IgD-negative memory B cell (primary cell): ENCODE measurements at regions not wholly inside any gene's neighbourhood (a gene's known extent, or its start where the extent isn't known, plus 50 kb on each side); places are given as distances from the start of the nearest gene placed in this dataset.

Source experiments
- H3K27ac Mint-ChIP-seq, 3 donors: one replicate each; pipeline ENCODE4 v1.8.0; 2020 to 2022; ENCODE audit warnings: mild to moderate bottlenecking in 3 of 3, mixed read lengths in 3 of 3, moderate library complexity in 1 of 3
- H3K27me3 Mint-ChIP-seq: one replicate; pipeline ENCODE4 v1.8.0; 2021; ENCODE audit warnings: mixed read lengths
- H3K36me3 Mint-ChIP-seq: one replicate; pipeline ENCODE4 v1.8.0; 2020; ENCODE audit warnings: mild to moderate bottlenecking, mixed read lengths
- H3K4me1 Mint-ChIP-seq, 3 donors: one replicate each; pipeline ENCODE4 v1.8.0; 2020 to 2022; ENCODE audit warnings: mixed read lengths in 3 of 3, mild to moderate bottlenecking in 1 of 3
- H3K4me3 Mint-ChIP-seq, 4 donors: one replicate each; pipeline ENCODE4 v1.8.0; 2020 to 2022; ENCODE audit warnings: mild to moderate bottlenecking in 4 of 4, mixed read lengths in 4 of 4, moderate library complexity in 3 of 4
- H3K9me3 Mint-ChIP-seq, 3 donors: one replicate each; pipeline ENCODE4 v1.8.0; 2020 to 2021; ENCODE audit warnings: mixed read lengths in 3 of 3, mild to moderate bottlenecking in 1 of 3

DNA sequence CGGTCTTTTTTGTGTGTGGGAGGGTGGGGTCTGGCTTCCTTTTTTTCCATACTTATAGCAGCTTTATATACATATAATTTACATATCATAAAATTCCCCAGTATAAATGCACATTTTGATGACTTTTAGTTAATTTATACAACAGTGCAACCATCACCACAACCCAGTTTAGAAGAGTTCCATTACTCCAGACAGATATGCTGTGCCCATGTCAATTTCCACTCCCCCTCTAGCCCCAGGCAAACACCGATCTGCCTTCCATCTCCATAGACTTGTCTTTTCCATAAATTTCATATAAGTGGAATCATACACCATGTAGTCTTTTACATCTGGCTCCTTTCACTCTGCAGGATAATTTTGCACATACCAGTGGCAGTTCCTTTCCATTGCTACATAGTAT is 139.2 kb upstream of the SYT6 start:
- Mint-ChIP-seq H3K4me1 (no peaks in the 10 kb centered on the region), H3K27ac (no peak overlapping the region), H3K36me3 (peaks cover 3% of the 10 kb centered on the region), H3K27me3 (peaks cover 5% of the 10 kb centered on the region), H3K4me3 (no peak overlapping the region), H3K9me3 (no peaks in the 10 kb centered on the region)

DNA sequence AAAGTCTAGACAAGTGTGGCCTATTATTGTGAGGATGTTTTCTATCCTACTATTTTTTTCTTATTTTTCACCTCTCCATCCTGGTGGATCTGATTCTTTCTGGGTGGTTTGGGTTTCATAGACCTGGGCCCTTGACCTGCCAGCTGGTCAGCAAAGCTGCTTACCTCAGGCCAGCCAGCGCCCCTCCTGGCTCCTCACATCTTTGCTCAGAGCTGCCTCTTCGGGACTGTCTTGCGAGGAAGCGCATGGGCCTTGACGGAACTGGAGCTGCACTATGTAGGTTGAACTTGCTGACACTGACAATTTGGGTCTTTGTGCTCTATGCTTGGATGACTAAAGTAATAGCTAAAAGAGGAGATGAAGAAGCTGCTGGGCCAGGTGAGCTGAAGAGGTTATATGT is 138.5 kb upstream of the SYT6 start:
- H3K36me3 Mint-ChIP-seq: peaks cover 3% of the 10 kb centered on the region
- H3K4me3 Mint-ChIP-seq: no peak overlapping the region
- no peaks in the 10 kb centered on the region for H3K4me1 Mint-ChIP-seq
- H3K27me3 Mint-ChIP-seq: peaks cover 3% of the 10 kb centered on the region
- no peaks in the 10 kb centered on the region for H3K9me3 Mint-ChIP-seq
- H3K27ac Mint-ChIP-seq: no peak overlapping the region

DNA sequence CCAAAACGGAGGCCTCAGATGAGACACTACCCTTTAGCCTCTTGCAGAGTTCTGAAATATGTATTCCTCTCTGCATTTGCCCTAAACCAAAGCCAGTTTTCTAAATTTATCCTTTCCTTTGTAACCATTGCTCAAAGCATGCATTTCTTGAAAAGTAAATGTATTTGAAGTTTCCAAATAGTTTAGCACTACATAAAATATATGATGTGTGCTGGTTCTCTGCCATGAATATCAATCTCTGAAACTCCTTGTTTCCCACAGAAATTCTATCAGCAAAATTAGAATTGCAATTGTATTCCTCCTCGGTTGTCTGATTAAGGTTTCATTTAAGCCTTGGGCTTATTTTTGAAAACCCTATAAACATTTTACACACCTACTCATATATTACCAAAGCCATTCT is 137.1 kb upstream of the SYT6 start:
- no peak overlapping the region for H3K4me3 Mint-ChIP-seq
- peaks cover 3% of the 10 kb centered on the region for H3K27me3 Mint-ChIP-seq
- H3K9me3 Mint-ChIP-seq: no peaks in the 10 kb centered on the region
- peak overlapping the region in 1 of 3 donors; percentile 33 for H3K27ac Mint-ChIP-seq
- H3K4me1 Mint-ChIP-seq: no peaks in the 10 kb centered on the region
- peaks cover 3% of the 10 kb centered on the region for H3K36me3 Mint-ChIP-seq

DNA sequence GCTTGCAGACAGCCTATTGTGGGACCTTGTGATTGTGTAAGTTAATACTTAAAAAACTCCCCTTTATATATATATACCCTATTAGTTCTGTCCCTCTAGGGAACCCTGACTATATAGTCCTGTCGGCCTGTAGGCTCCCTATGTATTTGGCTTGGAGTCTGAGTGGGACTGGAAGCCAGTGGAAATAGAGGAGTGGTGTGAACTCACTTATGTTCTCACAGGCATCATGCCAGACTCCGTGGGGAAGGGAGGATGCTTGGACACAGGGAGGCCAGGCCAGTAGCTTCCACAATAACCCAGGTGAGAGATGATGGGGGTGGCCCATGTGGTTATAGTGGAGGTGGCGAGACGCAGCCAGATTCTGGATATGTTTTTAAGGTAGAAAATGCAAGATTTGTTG is 136.7 kb upstream of the SYT6 start:
- no peaks in the 10 kb centered on the region for H3K9me3 Mint-ChIP-seq
- H3K27me3 Mint-ChIP-seq: peaks cover 3% of the 10 kb centered on the region
- peak overlapping the region in 1 of 4 donors; percentile 25 for H3K4me3 Mint-ChIP-seq
- H3K27ac Mint-ChIP-seq: peak overlapping the region in 1 of 3 donors; percentile 33
- no peaks in the 10 kb centered on the region for H3K4me1 Mint-ChIP-seq
- peaks cover 3% of the 10 kb centered on the region for H3K36me3 Mint-ChIP-seq

DNA sequence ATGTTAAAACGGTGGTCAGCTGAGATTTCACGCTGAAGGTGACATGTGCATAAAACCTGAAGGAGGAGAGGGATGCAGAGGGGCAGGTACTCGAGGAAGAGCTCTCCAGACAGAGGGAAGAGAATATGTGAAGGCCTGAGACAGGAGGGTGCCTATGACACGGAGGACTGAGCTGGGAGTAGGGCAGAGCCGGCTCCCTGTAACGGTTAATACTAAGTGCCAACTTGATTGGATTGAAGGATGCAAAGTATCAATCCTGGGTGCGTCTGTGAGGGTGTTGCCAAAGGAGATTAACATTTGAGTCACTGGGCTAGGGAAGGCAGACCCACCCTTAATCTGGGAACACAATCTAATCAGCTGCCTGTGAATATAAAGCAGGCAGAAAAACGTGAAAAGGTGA is 136.2 kb upstream of the SYT6 start:
- Mint-ChIP-seq H3K4me3 (no peak overlapping the region), H3K27me3 (no peaks in the 10 kb centered on the region), H3K9me3 (no peaks in the 10 kb centered on the region), H3K36me3 (peaks cover 3% of the 10 kb centered on the region), H3K4me1 (no peaks in the 10 kb centered on the region), H3K27ac (no peak overlapping the region)

DNA sequence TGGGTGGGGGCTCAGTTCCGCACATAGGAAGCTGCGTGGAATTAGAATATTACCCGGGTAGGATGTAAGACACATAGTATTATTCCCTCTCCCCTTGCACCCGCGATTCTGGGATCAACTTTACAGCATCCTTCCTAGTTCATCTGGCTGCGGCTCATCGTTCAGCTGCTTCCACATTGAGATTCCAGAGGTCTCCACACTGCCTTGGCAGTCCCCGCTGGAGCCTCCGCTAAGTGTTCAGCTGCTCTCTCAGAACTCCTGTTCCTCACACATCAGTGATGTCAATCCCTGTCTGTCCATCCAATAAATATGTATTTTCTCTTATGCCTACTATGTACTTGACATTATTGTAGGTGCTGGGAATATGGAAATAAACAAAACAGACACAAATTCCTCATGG is 135.6 kb upstream of the SYT6 start:
- Mint-ChIP-seq H3K27me3 (no peaks in the 10 kb centered on the region), H3K9me3 (no peaks in the 10 kb centered on the region), H3K4me3 (no peak overlapping the region), H3K4me1 (no peaks in the 10 kb centered on the region), H3K36me3 (peaks cover 3% of the 10 kb centered on the region), H3K27ac (no peak overlapping the region)

DNA sequence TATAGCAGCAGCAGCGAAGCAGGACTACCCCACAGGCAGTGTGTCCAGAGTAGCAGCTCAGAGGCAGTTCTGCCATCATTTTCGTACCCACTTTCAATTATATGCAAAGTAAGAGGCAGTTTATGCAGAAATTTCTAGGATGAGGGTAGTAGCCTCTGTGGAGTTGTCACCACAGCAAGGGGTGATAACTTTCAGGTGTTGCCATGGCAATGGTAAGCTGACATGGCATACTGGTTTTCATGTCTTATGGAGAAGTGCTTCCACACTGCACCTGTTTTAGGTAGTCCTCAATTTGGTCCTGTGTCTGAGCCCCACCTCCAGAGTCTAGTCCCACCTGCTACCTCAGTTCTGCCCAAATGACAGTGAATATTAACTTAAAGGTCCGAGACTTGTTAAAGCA is 133.3 kb upstream of the SYT6 start:
- no peaks in the 10 kb centered on the region for H3K4me1 Mint-ChIP-seq
- no peak overlapping the region for H3K27ac Mint-ChIP-seq
- H3K36me3 Mint-ChIP-seq: no peaks in the 10 kb centered on the region
- no peaks in the 10 kb centered on the region for H3K27me3 Mint-ChIP-seq
- no peak overlapping the region for H3K4me3 Mint-ChIP-seq
- H3K9me3 Mint-ChIP-seq: no peaks in the 10 kb centered on the region

DNA sequence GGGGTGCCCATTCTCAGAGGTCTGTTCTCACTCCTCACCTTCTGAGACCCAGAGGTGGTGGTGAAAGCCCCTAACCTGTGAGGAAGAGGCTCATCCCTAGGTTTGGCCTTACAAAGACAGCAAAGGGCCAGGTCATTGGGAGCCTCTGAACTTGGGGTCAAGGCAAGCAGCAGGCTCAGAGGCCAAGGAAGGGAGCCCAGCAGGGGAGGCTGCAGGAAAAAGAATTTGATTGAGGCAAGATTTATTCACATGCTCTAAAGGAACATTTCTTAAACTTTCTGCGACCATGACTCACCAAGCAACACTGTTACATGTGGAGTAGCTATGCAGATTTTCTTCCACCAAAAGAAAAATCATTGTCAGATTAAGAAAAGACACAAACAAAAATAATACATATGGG is 132.5 kb upstream of the SYT6 start:
- Mint-ChIP-seq H3K4me1 (no peaks in the 10 kb centered on the region), H3K36me3 (no peaks in the 10 kb centered on the region), H3K27me3 (no peaks in the 10 kb centered on the region), H3K4me3 (no peak overlapping the region), H3K27ac (no peak overlapping the region), H3K9me3 (no peaks in the 10 kb centered on the region)

DNA sequence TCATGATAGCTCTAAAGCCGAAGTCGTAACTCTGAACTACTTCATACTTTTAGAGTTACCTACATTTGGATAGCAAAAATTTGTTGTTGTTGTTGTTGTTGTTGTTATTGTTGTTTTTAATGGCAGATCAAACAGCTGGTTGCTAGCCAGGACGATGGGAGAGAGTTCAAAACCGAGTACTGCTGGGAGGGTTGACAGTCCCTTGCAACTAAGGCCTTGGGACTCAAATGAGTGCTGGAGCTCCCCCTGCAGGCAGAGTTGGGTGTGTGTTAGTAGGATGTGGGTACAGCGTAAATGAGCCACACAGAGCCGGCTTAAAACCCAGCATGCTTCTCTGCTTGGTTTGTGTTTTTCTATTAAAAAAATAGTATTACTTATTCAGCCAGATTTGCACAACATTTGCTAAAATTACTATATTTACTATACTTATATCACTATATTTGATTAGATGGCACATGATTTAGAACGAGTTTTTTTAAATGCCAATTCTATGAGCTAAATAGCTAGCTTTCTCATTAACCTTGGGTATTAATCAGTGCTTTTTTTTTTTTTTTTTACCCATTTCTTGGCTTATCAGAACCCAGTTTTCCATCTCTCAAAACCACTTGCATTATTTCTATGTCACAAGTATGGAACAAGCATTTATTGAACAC is 129.2 kb upstream of the SYT6 start:
- peaks cover 5% of the 10 kb centered on the region for H3K36me3 Mint-ChIP-seq
- H3K27ac Mint-ChIP-seq: no peak overlapping the region
- H3K4me1 Mint-ChIP-seq: no peaks in the 10 kb centered on the region
- no peaks in the 10 kb centered on the region for H3K27me3 Mint-ChIP-seq
- H3K9me3 Mint-ChIP-seq: no peaks in the 10 kb centered on the region
- no peak overlapping the region for H3K4me3 Mint-ChIP-seq

DNA sequence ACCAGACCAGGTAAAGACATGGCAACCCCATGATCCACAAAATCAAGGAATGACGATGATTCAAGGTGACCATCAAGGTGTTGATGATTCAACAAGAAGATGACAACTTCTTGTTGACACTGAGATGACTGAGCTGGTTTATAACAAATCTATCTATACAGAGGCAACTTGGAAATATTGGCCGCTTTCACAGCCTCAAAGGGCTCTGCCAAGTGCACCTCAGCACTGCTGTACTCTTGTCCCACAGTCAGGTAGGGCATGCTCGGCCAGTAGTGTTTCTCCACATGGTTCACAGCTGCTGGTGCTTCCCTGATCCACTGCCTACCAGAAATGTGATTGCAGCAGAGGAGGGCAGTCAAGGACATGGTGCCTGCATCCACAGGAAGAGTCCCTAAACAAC is 125.2 kb upstream of the SYT6 start:
- peaks cover 5% of the 10 kb centered on the region for H3K36me3 Mint-ChIP-seq
- H3K27ac Mint-ChIP-seq: no peak overlapping the region
- peaks cover 7% of the 10 kb centered on the region for H3K27me3 Mint-ChIP-seq
- H3K4me3 Mint-ChIP-seq: no peak overlapping the region
- H3K9me3 Mint-ChIP-seq: no peaks in the 10 kb centered on the region
- H3K4me1 Mint-ChIP-seq: no peaks in the 10 kb centered on the region

DNA sequence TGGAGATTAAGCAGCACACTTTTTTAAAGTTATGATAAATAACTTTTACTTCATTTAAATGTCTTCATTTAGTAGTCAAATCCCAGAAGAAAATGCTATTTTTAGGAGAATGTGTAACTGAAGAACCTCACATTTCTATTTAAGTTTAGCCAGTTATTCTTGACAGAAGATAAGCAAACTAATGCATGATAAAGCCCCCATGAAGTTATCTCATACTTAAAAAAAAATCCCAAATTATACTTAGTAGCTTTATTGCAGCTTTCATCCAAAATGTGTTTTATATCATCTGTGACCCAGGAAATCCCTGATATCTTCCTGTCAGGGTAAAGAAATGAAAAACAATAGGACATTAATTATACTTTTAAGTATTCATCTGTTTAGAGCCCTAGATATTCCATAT is 124.8 kb upstream of the SYT6 start:
- no peaks in the 10 kb centered on the region for H3K4me1 Mint-ChIP-seq
- H3K36me3 Mint-ChIP-seq: peaks cover 5% of the 10 kb centered on the region
- peaks cover 7% of the 10 kb centered on the region for H3K27me3 Mint-ChIP-seq
- H3K4me3 Mint-ChIP-seq: no peak overlapping the region
- H3K9me3 Mint-ChIP-seq: no peaks in the 10 kb centered on the region
- no peak overlapping the region for H3K27ac Mint-ChIP-seq

DNA sequence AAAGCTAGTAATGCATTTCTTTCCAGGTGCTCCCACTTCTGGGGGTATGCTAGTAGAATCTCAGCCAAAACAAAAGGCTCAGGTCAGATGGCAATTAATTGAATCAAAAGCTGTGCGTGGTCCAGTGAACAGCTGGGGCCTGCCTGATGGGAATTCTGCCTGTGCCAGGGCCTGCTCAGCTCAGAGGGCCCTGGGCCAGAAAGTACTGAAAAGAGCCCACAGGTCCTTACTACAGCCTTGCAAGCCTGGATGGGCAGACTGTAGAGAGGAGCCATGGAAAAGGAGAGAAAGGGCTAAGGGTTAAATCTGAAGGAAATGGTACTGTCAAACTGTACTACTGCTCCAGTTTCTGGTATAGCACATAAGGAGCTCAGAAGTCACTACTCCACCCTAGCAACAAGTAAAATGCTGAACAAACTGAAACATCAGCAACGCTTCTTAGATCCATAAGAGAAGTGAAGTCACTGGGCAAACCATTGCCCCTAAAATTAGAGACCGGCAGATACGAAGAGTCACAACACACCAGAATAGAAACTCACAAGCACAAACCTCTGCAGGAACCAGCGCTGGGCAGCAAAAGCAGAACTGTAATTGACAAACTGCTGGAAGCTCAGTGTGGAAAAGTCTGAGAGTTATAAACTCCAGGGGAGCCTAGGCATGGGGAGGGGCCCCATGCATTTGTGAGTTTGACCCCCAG is 121.1 kb upstream of the SYT6 start:
- no peaks in the 10 kb centered on the region for H3K4me1 Mint-ChIP-seq
- peaks cover 4% of the 10 kb centered on the region for H3K36me3 Mint-ChIP-seq
- no peak overlapping the region for H3K27ac Mint-ChIP-seq
- no peaks in the 10 kb centered on the region for H3K9me3 Mint-ChIP-seq
- H3K27me3 Mint-ChIP-seq: peaks cover 10% of the 10 kb centered on the region
- no peak overlapping the region for H3K4me3 Mint-ChIP-seq

DNA sequence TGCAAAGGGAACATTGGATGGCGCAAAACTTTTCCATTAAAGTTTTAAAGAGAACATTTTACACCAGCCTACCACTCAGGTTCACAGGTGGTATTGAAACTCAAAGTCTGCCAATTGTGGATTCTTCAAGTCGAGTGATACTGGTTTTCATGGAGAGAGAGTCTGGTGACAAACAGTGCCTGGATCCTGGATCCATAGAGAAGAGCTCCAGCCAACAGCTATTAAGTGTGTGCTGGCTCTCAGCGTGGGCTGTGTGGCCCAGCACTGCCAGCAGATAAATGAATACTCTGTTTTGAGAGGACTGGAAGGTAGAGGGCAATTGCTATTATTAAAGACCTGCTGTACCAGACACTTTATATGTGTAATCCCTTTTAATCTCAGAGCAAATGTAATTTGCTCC is 118.9 kb upstream of the SYT6 start:
- Mint-ChIP-seq H3K4me1 (no peaks in the 10 kb centered on the region), H3K27ac (no peak overlapping the region), H3K36me3 (no peaks in the 10 kb centered on the region), H3K9me3 (no peaks in the 10 kb centered on the region), H3K27me3 (peaks cover 11% of the 10 kb centered on the region), H3K4me3 (no peak overlapping the region)

DNA sequence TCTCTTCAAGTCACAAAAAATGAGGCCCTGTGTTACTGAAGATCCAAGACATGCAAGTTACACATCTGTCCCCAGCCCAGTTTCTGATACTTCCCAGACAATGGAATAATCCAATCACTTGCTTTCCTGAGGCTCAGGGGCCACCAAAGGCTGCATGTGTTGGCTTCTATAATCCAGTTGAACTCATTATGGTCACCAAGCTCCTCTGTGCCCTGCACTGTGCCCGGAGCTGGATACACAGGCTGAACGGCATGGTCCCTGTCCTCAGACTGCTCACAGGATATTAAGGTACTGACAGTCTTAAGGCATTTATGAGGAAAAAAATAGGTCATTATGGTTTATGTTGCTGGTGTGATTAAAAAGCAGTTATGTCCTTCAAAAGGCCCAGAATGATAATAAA is 117.0 kb upstream of the SYT6 start:
- no peak overlapping the region for H3K27ac Mint-ChIP-seq
- no peak overlapping the region for H3K4me3 Mint-ChIP-seq
- H3K9me3 Mint-ChIP-seq: peaks cover 0 to 3% (median 2%) of the 10 kb centered on the region in 3 donors
- H3K36me3 Mint-ChIP-seq: no peaks in the 10 kb centered on the region
- no peaks in the 10 kb centered on the region for H3K4me1 Mint-ChIP-seq
- H3K27me3 Mint-ChIP-seq: peaks cover 14% of the 10 kb centered on the region

DNA sequence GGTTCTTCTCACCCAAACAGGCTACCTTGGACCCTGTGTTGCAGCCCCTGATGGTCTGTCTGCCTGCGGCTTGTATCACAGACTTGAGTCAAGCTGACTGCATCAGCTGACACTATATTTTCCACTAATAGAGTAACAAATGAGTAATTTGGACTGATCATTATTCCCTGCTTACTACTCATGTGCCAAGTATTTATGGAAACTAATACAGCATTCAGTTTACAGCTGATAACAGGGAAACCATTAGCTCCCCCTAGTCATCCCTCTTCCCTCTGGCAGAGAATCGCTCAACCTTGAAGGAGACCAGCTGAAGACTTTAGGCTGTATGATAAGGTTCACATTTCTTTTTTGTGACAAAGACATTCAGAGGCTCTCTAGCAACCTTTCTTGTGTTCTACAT is 116.6 kb upstream of the SYT6 start:
- no peaks in the 10 kb centered on the region for H3K4me1 Mint-ChIP-seq
- peaks cover 14% of the 10 kb centered on the region for H3K27me3 Mint-ChIP-seq
- no peak overlapping the region for H3K27ac Mint-ChIP-seq
- H3K4me3 Mint-ChIP-seq: no peak overlapping the region
- no peaks in the 10 kb centered on the region for H3K36me3 Mint-ChIP-seq
- peaks cover 0 to 5% (median 3%) of the 10 kb centered on the region in 3 donors for H3K9me3 Mint-ChIP-seq

DNA sequence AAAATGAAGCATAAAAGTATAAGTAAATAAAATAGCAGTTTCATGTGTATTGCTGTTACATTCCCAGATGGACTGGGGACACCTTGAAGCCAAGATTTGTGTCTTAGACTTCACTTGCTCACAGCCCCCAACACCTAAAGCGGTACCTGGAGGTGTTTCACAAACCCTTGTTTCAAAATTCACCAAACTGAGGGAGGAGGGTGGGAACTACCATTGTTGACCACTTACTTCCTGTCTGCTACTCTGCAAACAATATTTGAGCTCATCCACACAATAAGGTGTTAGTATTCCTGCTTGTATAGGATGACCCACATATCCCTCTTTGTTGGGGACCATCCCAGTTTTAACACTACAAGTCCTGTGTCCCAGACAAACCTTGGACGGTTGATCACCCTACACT is 115.9 kb upstream of the SYT6 start:
- H3K4me3 Mint-ChIP-seq: no peak overlapping the region
- H3K36me3 Mint-ChIP-seq: no peaks in the 10 kb centered on the region
- H3K27ac Mint-ChIP-seq: no peak overlapping the region
- peaks cover 14% of the 10 kb centered on the region for H3K27me3 Mint-ChIP-seq
- peaks cover 0 to 5% (median 3%) of the 10 kb centered on the region in 3 donors for H3K9me3 Mint-ChIP-seq
- no peaks in the 10 kb centered on the region for H3K4me1 Mint-ChIP-seq
